GM18909 (cell line): ENCODE measurements at regions not wholly inside any gene's neighbourhood (a gene's known extent, or its start where the extent isn't known, plus 50 kb on each side); places are given as distances from the start of the nearest gene placed in this dataset.
A peak's percentile ranks its signal among the peaks of the same experiment; 100 is the strongest.
"Not testable (repeated sequence)": the region's sequence is repeated elsewhere in the genome, so short reads cannot be mapped to it uniquely, and the experiment has no call there.

Source experiments
- ATAC-seq: cut with Tn5 transposase; IDR thresholded peaks from one replicate; pipeline ENCODE4 v1.9.1; 2021; ENCODE audit warnings: mild to moderate bottlenecking; ENCODE audit not compliant: unreplicated experiment, poor library complexity

- no peak for ATAC-seq
Measured at GRCh38 chr4:174183259-174183658, 100.2 kb downstream of the FBXO8 start.

GRCh38 chr4:174181827-174182226 lies 101.6 kb downstream of the FBXO8 start:
- no peak for ATAC-seq

GRCh38 chr4:174177536-174177935 lies 105.9 kb downstream of the FBXO8 start:
- ATAC-seq = no peak

- ATAC-seq = not testable (repeated sequence)
Measured at GRCh38 chr4:174175836-174176235, 107.6 kb downstream of the FBXO8 start.

GRCh38 chr4:174173360-174173759 lies 110.1 kb downstream of the FBXO8 start:
- ATAC-seq = no peak

DNA sequence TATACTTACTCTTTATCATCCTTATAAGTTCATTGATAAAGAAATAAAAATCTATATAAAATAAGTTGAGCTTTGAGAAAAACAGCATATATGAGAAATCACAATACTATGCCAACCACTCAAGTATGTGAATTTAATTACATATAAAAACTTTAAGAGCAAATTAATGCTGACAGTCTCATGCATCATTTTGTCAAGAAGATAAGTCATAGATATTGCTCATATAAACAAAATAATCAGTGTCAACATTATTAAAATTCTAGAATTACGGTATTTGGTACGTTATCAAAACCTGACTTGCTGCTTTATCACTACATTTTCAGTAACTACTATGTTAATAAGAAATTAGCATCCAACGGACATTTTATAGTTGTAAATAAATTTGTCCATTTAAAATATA lies 111.2 kb downstream of the FBXO8 start:
- no peak for ATAC-seq

DNA sequence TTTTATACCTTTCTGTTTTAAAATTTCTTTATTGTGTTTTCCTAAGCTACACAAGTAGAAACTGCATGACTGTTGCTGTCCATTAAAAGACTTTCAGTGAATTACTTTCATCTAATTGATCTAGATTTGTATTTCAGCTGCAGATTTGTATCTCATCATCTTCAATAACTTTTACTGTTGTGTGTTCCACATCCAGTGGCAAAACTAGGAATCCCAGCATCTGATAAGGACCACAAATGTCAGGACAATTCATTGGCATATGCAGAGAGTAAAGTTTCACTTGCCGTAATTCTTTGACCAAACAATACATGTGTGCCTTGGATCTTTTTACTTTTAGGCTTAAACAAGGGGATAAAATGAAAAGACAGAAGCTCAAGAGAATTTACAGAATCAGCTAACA lies 112.6 kb downstream of the FBXO8 start:
- ATAC-seq = no peak

DNA sequence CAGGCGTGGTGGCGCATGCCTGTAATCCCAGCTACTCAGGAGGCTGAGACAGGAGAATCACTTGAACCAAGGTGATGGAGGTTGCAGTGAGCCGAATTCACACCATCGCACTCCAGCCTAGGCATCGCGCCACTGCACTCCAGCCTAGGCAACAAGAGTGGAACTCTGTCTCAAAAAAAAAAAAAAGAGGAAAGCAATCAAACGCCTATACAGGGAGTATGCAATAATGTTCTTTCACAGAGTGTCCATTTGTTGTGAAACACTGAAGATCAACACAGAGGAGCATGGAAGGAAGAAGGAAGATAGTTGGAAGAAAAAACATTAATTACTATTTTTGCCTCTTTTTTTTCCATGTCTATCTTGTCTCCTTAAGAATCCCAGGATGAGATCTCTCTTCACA lies 113.4 kb downstream of the FBXO8 start:
- no peak for ATAC-seq

DNA sequence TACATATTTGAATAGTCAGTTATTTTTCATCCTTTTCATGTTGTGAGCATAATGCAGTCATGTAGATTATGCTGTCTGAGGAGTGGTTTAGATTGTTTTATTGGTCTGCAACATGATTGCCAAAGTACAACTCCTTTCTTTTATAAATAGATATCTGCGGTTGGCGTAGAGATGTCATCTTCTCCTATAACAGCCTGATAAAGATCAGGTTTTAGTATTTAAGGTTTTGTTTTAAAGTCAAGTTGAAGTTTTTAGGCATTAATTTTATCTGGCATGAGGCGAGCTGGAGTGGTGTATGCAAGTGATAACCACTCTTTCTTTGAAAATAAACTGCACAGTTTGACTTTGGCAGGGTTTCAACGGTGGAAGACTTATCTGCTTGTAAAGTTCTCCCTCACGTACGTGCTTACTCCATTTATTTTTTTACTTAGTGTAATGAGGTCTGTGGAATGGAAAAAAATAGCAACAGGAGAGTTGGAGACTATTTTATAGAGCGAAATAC lies 126.3 kb downstream of the FBXO8 start:
- ATAC-seq = no peak

GRCh38 chr4:174156239-174156826 lies 127.1 kb downstream of the FBXO8 start:
- peak; percentile 87 for ATAC-seq

DNA sequence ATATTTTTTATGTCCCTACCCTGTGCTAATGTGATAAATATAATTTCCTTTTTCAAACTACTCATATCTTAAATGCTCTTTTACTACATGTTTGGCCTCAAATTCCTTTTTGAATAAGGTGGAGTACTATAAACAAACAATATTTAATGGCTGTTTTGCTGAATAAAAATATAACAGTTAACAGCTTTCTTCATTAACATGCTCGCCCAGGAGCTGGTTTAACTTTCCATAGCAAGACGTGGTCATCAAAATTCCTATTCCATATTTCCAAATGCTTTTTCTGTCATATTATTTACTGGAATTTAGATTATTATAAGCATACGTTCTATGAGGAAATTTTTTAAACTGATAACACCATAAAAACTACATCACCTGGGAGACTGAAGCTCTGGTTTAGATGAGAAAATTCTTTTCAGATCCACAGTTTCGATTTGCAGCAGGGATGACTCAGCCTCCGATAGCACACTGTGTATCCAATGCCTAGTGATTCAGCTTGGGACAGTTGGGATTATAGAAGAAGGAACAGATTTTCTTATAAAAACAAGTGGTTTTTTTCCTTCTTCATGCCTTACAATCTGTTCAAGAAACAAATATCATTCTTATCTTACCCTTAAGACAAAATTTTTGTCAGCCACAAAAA lies 129.1 kb downstream of the FBXO8 start:
- ATAC-seq = no peak

GRCh38 chr4:174152717-174153466 lies 130.6 kb downstream of the FBXO8 start:
- ATAC-seq = no peak

DNA sequence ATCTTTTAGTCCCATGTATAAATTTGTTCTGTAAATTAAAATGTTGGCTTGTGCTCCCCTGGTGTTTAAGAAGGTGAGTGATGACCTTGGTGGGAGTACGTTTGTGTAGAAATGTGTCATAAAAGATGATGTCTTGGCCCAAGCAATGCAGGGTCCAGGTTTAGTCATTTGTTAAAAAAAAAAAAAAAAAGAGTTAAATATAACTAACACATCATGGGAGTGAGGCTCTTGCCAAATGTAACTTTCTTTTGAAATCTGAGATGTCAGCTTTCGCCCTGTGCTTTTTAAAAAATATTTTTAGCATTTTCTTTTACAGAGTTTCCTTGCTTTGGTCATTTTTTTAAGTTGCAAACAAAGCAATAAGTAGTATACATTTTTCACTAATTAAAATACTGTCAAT lies 135.6 kb downstream of the FBXO8 start:
- ATAC-seq = no peak

DNA sequence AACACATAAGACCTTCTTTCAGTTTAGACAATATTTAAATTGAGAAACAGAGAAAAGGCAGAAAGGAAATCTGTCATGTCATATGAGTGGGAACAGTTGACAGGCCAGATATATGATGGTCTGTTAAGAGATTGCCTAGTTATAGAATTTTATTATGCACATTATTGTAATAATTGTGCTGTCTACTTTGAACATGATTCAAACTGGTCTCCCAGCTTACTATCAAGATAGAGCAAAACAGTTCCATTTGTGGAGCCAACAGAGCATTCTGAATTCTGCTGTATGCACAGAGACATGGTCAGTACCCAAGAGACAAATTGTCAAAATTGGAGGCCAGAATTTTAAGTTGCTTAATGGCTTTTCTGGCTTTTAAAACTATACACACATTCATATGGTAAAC lies 139.4 kb downstream of the FBXO8 start:
- no peak for ATAC-seq

GRCh38 chr4:174141876-174142275 lies 141.6 kb downstream of the FBXO8 start:
- no peak for ATAC-seq

DNA sequence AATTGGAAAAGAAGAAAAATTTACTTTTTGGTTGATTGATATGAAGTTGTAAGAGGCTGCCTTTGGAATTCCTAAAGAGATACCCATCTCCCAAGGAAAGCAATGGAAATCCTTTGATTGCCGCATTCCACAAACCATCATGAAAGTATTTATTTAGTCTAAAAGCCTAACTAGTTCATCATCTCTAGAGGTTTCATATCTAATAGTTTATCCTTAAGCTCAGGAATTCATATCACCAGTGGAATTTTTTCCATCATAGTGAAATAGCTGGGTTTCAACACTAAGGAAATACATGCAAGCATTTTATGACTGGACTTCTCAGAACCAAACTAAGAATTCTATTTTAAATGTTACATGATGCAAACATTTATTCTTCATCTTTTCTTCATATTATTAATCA lies 144.9 kb downstream of the FBXO8 start:
- no peak for ATAC-seq

DNA sequence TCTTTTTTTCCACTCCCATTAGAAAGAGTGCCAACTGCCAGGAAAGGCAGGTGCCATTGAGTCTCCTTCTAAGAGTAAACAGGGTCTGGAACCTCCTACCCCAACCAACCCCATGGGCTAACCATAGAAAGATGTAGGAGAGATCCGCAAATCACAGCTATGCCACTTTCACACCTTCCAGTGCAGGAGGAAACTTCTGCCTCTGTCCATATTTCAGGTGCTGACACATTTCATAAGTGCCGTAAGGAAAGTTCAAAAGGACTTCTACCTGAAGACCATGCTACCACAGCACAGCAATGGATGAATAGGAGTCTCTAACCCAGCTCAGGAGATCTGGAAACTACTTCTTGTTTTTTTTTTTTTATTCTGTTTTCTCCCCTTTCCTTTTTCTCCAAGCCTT lies 145.8 kb downstream of the FBXO8 start:
- no peak for ATAC-seq

- ATAC-seq = no peak
Measured at GRCh38 chr4:174135936-174136406, 147.5 kb downstream of the FBXO8 start.

GRCh38 chr4:174135530-174135929 lies 147.9 kb downstream of the FBXO8 start:
- no peak for ATAC-seq

- ATAC-seq = no peak
Measured at GRCh38 chr4:174134361-174134760, 149.1 kb downstream of the FBXO8 start.

GRCh38 chr4:174133551-174133950 lies 149.9 kb downstream of the FBXO8 start:
- no peak for ATAC-seq
